HepG2 (cell line): ENCODE measurements at regions not wholly inside any gene's neighbourhood (a gene's known extent, or its start where the extent isn't known, plus 50 kb on each side); places are given as distances from the start of the nearest gene placed in this dataset.

Experiments used
- ATAC-seq: fragments of 200-7000 bp; cut with Tn5 transposase; 3 replicates; pipeline ENCODE4 v1.9.1; 2020; ENCODE audit warnings: mild to moderate bottlenecking, moderate library complexity
- BruUV-seq: library from RNA; stranded (reverse); fragments of 400-500 nt; replicated peaks from 2 replicates; lab custom pipeline; 2021; lab: Mats Ljungman, UMichigan
- CTCF ChIA-PET: fragments of 300-600 bp; formaldehyde crosslinking; extraction: SDS; loops from one replicate; lab custom pipeline; 2021; ENCODE audit warnings: low total read pairs, inconsistent platforms, low intra/inter-chr PET ratio; lab: Yijun Ruan, JAX
- POLR2A ChIA-PET: fragments of 350-600 bp; sonication (Branson Sonifier 250); formaldehyde crosslinking; loops from one replicate; lab custom pipeline; 2020; ENCODE audit warnings: antibody characterized with exemption, inconsistent platforms; lab: Yijun Ruan, JAX
- DNase-seq: peaks from one replicate; pipeline ENCODE4 v3.0.0-alpha.2; 2015; ENCODE audit warnings: low spot score
- FAIRE-seq: peaks from 3 replicates; lab custom pipeline; 2011; peaks lifted over from hg19 to GRCh38; lab: Jason Lieb, UNC
- H2AFZ ChIP-seq: one replicate; pipeline ENCODE4 v1.6.1; 2011; ENCODE audit warnings: low read length, inconsistent platforms
- H3K27ac ChIP-seq: fragments of 300-600 bp; 3 replicates; pipeline ENCODE4 v1.8.0; 2011; ENCODE audit warnings: mixed run types, mild to moderate bottlenecking, mixed read lengths, low read length, inconsistent platforms; ENCODE audit not compliant: insufficient read depth; ENCODE audit errors: extremely low read length
- H3K27me3 ChIP-seq, 2 experiments: fragments of 200-600 bp in 1 of 2; 2 replicates in 1 of 2; 3 replicates in 1 of 2; pipeline versions ENCODE4 v1.6.0 to v1.8.0; 2011; ENCODE audit warnings: low read length in 2 of 2, mild to moderate bottlenecking in 2 of 2, moderate library complexity in 2 of 2, inconsistent platforms in 1 of 2; ENCODE audit not compliant: insufficient read depth in 2 of 2, control insufficient read depth in 1 of 2
- H3K36me3 ChIP-seq, 2 experiments: fragments of 200-600 bp in 1 of 2; replicated peaks in 1 of 2; 2 replicates in 1 of 2; 3 replicates in 1 of 2; pipeline versions ENCODE4 v1.5.1 to v1.8.0; 2011; ENCODE audit warnings: low read length in 2 of 2, inconsistent platforms in 1 of 2; ENCODE audit not compliant: insufficient read depth in 2 of 2, control insufficient read depth in 1 of 2
- H3K4me1 ChIP-seq: 2 replicates; pipeline ENCODE4 v1.5.1; 2012; ENCODE audit warnings: low read length, inconsistent platforms; ENCODE audit not compliant: insufficient read depth
- H3K4me2 ChIP-seq: 2 replicates; pipeline ENCODE4 v1.6.0; 2011; ENCODE audit warnings: low read depth, low read length, inconsistent platforms
- H3K4me3 ChIP-seq, 3 experiments: fragments of 200-600 bp in 1 of 3; sonication (generic), shearing (Covaris generic) in 1 of 3; replicated peaks in 1 of 3; 2 replicates each; pipeline ENCODE4 v1.5.1; 2011 to 2016; ENCODE audit warnings: low read length in 3 of 3, inconsistent platforms in 2 of 3, low read depth in 2 of 3, mild to moderate bottlenecking in 2 of 3, control low read depth in 1 of 3, mixed read lengths in 1 of 3; ENCODE audit not compliant: insufficient read depth in 1 of 3
- H3K79me2 ChIP-seq: one replicate; pipeline ENCODE4 v1.6.1; 2011; ENCODE audit warnings: low read length, inconsistent platforms; ENCODE audit not compliant: insufficient read depth
- H3K9ac ChIP-seq: 2 replicates; pipeline ENCODE4 v1.6.0; 2011; ENCODE audit warnings: mild to moderate bottlenecking, low read depth, low read length, inconsistent platforms; ENCODE audit not compliant: insufficient read depth
- H3K9me3 ChIP-seq: 2 replicates; pipeline ENCODE4 v1.5.1; 2012; ENCODE audit warnings: mild to moderate bottlenecking, low read length
- H4K20me1 ChIP-seq: 2 replicates; pipeline ENCODE4 v1.6.0; 2011; ENCODE audit warnings: inconsistent platforms, mild to moderate bottlenecking, low read length, moderate library complexity; ENCODE audit not compliant: insufficient read depth
- BRD4 ChIP-seq: sonication (generic); formaldehyde crosslinking; IDR thresholded peaks from 2 replicates; pipeline ENCODE4 v1.4.0; 2020; ENCODE audit warnings: missing genetic modification reagents
- IKZF4 ChIP-seq: sonication (generic); formaldehyde crosslinking; IDR thresholded peaks from 2 replicates; pipeline ENCODE4 v1.5.1; 2020; ENCODE audit warnings: borderline replicate concordance, mild to moderate bottlenecking, low read depth, missing genetic modification reagents; ENCODE audit errors: not compliant biosample characterization
- IRF2 ChIP-seq: IDR thresholded peaks from 2 replicates; pipeline ENCODE4 v1.6.1; 2018; ENCODE audit warnings: missing genetic modification reagents, missing compliant biosample characterization
- NCOA1 ChIP-seq: sonication (generic); formaldehyde crosslinking; IDR thresholded peaks from 2 replicates; pipeline ENCODE4 v1.9.0; 2021; ENCODE audit warnings: missing genetic modification reagents
- NONO ChIP-seq, 2 experiments: fragments of 450-650 bp in 1 of 2; sonication (generic) in 1 of 2; formaldehyde crosslinking in 1 of 2; IDR thresholded peaks in 1 of 2; conservative IDR thresholded peaks in 1 of 2; 2 replicates each; pipeline versions ENCODE4 v1.6.1 to v1.8.0; 2017 to 2022; ENCODE audit warnings: mild to moderate bottlenecking in 1 of 2, missing genetic modification reagents in 1 of 2, moderate library complexity in 1 of 2
- PAWR ChIP-seq: sonication (generic); formaldehyde crosslinking; IDR thresholded peaks from 2 replicates; pipeline ENCODE4 v1.4.0; 2020; ENCODE audit warnings: missing genetic modification reagents, mild to moderate bottlenecking, borderline replicate concordance
- RARG ChIP-seq: sonication (generic); formaldehyde crosslinking; IDR thresholded peaks from 2 replicates; pipeline ENCODE4 v1.4.0; 2020; ENCODE audit warnings: low read depth, mild to moderate bottlenecking, missing genetic modification reagents
- TRAFD1 ChIP-seq: sonication (generic); formaldehyde crosslinking; IDR thresholded peaks from 2 replicates; pipeline ENCODE4 v1.5.1; 2020; ENCODE audit warnings: missing genetic modification reagents, mild to moderate bottlenecking, borderline replicate concordance
- ZHX2 ChIP-seq, 2 experiments: sonication (generic) in 1 of 2; formaldehyde crosslinking in 1 of 2; IDR thresholded peaks; 2 replicates each; pipeline versions ENCODE4 v1.6.1 to v1.9.0; 2014 to 2022; ENCODE audit warnings: antibody characterized with exemption in 1 of 2, borderline replicate concordance in 1 of 2, inconsistent platforms in 1 of 2, low read depth in 1 of 2, missing genetic modification reagents in 1 of 2
- ZNF121 ChIP-seq: sonication (generic); formaldehyde crosslinking; IDR thresholded peaks from 2 replicates; pipeline ENCODE4 v1.5.0; 2020; ENCODE audit warnings: mild to moderate bottlenecking, missing genetic modification reagents
- ZNF44 ChIP-seq: sonication (generic); formaldehyde crosslinking; IDR thresholded peaks from 2 replicates; pipeline ENCODE4 v1.5.1; 2020; ENCODE audit warnings: mild to moderate bottlenecking, missing genetic modification reagents
- ZNF678 ChIP-seq: sonication (generic); formaldehyde crosslinking; IDR thresholded peaks from 2 replicates; pipeline ENCODE4 v1.4.0; 2020; ENCODE audit warnings: mild to moderate bottlenecking, missing genetic modification reagents
- ZNF883 ChIP-seq: sonication (generic); formaldehyde crosslinking; IDR thresholded peaks from 2 replicates; pipeline ENCODE4 v1.5.1; 2020; ENCODE audit warnings: mild to moderate bottlenecking, missing genetic modification reagents; ENCODE audit errors: not compliant biosample characterization
- WGBS: methylation state at CpG from one replicate; pipeline ENCODE4 v1.1.6; 2017; ENCODE audit warnings: low lambda C conversion rate; 5-methylcytosine and 5-hydroxymethylcytosine counted together
- in situ Hi-C: cut with HindIII; loops from 2 replicates; pipeline ENCODE4 v1.10.0; 2017; ENCODE audit warnings: low pct_unique_long_range_greater_than_20kb; ENCODE audit not compliant: extremely low pct_ligation_motif_present
- intact Hi-C: fragments of 100-400 bp; cut with micrococcal nuclease; formaldehyde crosslinking; loops from one replicate; pipeline ENCODE4 v1.10.0; 2022; ENCODE audit not compliant: unreplicated experiment

DNA sequence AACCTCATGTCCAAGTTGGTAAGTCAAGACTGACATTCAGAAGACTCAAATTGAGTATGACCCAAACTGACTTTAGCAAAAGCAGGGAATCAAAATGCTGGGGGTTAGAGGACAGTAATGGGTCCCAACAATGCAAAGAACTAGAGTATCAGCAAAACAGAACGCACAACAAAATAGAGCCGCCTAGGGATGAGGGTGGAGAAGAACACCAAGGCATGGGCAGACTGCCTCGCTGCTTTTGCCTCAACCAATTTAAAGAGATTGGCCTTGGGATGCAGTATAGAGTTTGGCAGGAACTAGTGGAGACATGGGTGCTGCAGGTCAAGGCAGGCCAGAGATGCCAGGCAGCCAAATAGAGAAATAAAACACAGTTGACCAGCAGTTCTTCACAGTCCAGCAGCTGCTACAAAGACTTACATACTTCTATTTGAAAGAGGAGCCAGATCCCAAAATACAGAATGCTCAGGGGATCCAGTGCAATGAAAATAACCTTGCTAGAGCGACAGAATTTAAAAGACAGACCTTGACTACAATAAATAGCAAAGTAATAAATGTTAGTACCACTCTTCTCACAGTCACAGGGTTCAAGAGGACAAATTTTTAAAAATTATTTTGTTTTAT is 83.9 kb upstream of the NIPBL start (continued):
- TF ChIP-seq PAWR (CRISPR knock-in tag) (no peak), ZNF44 (CRISPR knock-in tag) (no peak), TRAFD1 (no peak), ZNF121 (CRISPR knock-in tag) (no peak)

- Histone ChIP-seq H3K4me3 (no peak overlapping the region), H3K9ac (no peak overlapping the region), H3K79me2 (no peaks in the 10 kb centered on the region), H3K27ac (no peak overlapping the region), H2AFZ (no peak overlapping the region), H3K9me3 (no peaks in the 10 kb centered on the region), H3K27me3 (no peaks in the 10 kb centered on the region), H4K20me1 (no peaks in the 10 kb centered on the region), H3K36me3 (no peaks in the 10 kb centered on the region), H3K4me2 (no peak overlapping the region), H3K4me1 (no peaks in the 10 kb centered on the region)
- DNase-seq (no peak), FAIRE-seq (no peak), ATAC-seq (no peak)
- TF ChIP-seq NONO (IDR thresholded peaks at IDR 0.05) (no peak), NONO (CRISPR knock-in tag; conservative IDR thresholded peaks at IDR 0.05) (no peak), IRF2 (CRISPR knock-in tag) (no peak), NCOA1 (CRISPR knock-in tag) (no peak), IKZF4 (CRISPR knock-in tag) (no peak), ZNF678 (no peak), ZHX2 (IDR thresholded peaks at IDR 0.05; ENCODE audit: low read depth) (no peak), ZHX2 (CRISPR knock-in tag; IDR thresholded peaks at IDR 0.05; ENCODE audit: borderline replicate concordance) (no peak), BRD4 (CRISPR knock-in tag) (no peak), RARG (CRISPR knock-in tag) (no peak), ZNF883 (no peak)
- CTCF ChIA-PET: no interaction called here
- intact Hi-C loops (no loop called here), in situ Hi-C loops (no loop called here)
- WGBS: 23% methylated on average over 4 of the region's 4 CpGs
- POLR2A ChIA-PET: no interaction called here
- BruUV-seq: no TSS peak
These were observed 81.2 kb upstream of the NIPBL start for GRCh38 chr5:36795366-36795765.
